ENCODE measurements at regions not wholly inside any gene's neighbourhood (a gene's known extent, or its start where the extent isn't known, plus 50 kb on each side); places are given as distances from the start of the nearest gene placed in this dataset.
"Not testable (repeated sequence)": the region's sequence is repeated elsewhere in the genome, so short reads cannot be mapped to it uniquely, and the experiment has no call there.

DNA sequence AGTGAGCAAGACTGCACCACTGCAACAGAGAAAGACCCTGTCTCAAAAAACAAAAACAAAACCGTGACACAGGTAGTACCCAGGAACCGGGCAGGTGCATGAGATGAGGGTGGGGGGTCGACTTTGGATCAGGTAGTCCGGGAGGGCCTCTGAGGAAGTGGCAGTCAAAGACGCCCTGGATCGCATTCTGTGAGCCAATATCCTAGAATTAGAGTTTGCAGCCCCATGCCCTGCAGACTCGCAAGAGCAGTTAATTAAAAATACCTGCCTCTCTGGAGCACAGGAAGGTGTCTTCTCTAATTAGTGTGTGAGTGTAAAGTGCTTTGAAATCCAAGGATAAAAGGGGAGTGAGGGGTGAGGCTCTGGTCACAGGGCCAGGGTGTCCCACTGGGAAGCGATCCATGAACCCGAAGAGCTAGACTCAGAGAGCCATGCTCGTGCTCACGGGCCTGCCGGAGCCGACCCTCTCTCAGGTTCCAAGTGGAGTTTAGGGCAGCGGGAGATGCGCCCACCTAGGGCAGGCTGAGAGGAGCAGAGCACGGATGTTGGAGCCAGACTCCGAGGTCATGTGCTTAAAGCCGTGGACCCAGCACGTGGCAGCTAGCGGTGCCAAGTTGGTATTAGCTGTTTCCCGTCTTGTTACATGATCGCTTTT, 74.7 kb upstream of the PTPN1 start:
- no peak for DNase-seq

DNA sequence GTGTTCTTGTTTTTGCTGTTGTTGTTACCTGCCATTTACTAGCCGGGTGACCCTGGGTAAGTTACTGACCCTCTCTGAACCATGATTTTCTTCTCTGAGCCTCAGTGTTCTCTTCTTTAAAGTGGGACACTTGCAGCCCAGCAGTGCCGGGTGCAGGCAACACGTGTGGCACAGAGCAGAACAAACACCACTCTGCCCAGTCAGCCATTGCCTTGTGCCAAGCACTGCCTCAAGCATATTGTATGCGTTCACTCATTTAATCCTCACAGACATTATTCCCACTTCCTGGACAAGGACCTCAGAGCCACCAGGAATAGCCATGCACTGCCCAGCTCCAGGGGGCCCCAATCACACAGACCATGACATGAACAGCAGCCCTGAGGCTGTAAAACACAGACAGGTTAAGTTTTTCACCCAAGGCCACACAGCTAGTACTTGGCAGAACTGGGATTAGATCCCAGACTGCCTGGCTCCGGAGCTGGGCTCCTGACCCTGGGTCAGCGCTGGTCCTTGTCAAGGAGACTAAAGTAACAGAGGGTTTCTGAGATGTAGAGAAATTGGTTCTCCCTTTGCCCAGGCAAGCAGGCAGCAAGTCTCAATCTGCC, 74.0 kb upstream of the PTPN1 start:
- no peak for DNase-seq

DNA sequence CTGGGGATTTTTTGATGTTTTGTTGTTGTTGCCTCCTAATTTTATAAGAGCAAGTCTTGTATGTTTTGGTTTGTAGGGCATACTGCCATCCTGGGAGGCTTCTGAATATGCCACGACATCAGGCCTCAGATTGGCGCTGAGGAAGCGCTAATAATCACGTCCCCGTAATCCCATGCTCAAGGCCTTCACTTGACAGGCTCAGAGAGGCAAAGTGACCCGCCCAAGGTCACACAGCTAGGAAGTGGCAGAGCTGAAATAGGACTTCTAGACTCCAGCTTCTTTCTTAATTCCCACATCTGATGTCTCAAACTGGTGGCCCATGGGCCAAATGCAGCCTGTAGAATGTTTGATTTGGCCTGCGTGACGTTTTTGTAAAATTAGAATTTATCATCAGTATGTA, 73.5 kb upstream of the PTPN1 start:
- DNase-seq: no peak

GRCh38 chr20:50438986-50439407, 71.2 kb upstream of the PTPN1 start:
- DNase-seq: peak; percentile 32

GRCh38 chr20:50439539-50440453, 70.4 kb upstream of the PTPN1 start:
- no peak for DNase-seq

GRCh38 chr20:50442512-50442911, 67.7 kb upstream of the PTPN1 start:
- peak; percentile 18 for DNase-seq

DNA sequence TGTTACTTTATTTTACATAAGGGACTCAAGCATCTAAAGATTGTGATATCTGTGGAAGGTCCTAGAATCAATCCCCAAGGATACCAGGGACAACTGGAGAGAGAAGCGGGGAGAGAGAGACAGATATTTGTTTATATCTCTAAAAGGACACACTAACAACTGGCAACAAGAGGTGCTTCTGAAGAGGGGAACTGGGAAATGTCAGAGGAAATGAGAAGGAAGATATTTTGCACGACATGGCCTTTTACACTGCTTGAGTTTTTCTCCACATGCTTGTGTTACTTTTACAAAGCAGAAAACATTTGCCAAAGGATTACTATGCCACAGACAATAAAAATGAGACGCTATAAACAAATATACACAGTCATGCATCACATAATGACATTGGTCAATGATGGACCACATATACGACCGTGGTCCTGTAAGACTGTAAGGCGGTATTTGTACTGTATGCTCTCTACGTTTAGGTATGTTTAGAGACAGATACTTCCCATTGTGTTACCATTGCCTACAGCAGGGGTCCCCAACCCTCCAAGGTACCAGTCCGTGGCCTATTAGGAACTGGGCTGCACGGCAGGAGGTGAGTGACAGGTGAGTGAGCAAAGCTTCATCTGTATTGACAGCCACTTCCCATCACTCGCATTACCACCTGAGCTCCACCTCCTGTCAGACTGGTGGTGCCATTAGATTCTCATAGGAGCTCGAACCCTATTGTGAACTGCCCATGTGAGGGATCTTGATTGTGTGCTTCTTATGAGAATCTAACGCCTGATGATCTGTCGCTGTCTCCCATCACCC, 64.6 kb upstream of the PTPN1 start:
- no peak for DNase-seq

DNA sequence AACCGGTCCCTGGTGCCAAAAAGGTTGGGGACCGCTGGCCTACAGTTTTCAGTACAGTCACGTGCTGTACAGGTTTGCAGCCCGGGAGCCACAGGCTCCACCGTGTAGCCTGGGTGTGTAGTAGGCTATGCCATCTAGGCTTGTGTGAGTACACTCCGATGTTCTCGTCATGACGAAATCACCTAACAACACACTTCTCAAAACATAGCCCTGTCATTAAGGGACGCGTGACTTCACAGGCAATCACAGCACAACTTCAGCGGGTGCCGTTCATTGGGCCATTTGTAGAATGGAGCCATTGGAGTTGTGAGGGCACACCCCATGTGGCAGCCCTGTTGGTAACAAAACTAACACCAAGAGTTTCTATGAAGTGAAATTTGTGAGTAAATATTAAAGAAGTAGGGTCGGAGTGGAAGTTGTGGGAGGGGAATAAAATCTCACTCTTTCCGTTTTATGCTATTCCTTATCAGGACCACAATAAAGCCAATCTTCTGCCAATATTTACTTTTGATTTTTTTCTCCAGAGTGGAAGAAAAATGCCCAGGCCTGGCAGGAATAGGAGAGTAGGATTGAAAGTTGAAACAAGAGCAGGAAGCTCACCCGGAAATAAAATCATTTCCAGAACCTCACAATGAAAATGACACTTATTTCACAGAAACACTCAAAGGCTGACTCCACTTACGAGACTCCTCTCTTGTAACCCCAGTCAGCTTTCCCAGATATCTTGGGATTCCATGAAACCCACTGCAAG, 63.7 kb upstream of the PTPN1 start:
- DNase-seq: no peak

DNA sequence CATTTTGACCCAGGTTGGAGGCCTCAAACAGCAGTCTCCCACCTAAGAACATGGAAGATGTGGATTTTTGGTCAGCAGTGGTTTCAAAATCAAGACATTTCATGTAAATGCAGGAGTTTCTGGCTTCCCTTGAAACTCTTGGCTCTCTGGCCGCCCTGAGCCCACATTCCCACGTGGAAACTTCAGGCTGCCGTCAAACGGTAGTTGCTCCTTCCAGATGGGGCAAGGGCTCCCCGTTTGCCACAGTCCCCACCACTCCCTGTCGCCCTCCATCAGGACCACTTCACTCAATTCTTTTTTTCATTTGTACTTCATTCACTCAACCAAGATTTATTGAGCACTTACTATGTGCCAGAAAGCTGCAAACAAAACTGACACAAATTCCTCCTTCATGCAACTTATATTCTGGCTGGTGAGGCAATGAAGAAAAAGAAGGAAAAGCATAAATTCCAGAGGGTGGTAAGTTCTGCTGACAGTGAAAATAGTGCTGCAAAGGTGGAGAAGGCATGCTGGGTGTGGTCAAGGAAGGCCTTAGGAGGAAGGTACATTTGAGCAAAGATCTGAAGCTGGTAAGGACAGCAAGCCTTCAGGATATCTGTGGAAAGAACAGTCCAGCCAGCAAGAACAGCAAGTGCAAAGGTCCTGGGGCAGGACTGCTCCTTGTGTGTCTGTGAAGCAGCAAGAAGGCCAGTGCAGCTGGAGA, 62.9 kb upstream of the PTPN1 start:
- DNase-seq: no peak

GRCh38 chr20:50447817-50448216, 62.4 kb upstream of the PTPN1 start:
- no peak for DNase-seq

DNA sequence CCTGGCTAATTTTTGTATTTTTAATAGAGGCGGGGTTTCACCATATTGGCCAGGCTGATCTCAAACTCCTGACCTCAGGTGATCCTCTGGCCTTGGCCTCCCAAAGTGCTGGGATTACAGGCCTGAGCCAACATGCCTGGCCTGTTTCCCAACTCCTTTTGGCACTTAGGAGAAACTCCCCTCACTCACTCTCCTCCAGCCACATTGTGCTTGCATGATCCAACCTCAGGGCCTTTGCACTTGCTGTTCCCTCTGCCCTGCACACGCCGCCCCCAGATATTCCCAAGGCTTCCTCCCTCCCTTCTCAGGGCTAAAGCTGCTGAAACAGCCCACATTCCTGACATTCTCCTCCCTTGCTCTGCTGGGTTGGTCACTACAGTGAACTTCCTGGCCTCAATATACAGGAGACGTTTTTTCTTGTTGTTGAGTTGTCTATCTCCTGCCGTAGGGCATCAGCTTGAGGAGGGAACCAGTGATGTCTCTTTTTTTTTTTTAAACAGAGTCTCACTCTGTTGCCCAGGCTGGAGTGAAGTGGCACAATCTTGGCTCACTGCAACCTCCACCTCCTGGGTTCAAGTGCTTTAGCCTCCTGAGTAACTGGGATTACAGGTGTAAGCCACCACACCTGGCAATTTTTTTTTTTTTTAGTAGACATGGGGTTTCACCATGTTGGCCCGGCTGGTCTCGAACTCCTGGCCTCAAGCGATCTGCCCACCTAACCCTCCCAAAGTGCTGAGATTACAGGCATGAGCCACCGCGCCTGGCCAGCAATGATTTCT, 61.4 kb upstream of the PTPN1 start:
- DNase-seq: peak; percentile 49

DNA sequence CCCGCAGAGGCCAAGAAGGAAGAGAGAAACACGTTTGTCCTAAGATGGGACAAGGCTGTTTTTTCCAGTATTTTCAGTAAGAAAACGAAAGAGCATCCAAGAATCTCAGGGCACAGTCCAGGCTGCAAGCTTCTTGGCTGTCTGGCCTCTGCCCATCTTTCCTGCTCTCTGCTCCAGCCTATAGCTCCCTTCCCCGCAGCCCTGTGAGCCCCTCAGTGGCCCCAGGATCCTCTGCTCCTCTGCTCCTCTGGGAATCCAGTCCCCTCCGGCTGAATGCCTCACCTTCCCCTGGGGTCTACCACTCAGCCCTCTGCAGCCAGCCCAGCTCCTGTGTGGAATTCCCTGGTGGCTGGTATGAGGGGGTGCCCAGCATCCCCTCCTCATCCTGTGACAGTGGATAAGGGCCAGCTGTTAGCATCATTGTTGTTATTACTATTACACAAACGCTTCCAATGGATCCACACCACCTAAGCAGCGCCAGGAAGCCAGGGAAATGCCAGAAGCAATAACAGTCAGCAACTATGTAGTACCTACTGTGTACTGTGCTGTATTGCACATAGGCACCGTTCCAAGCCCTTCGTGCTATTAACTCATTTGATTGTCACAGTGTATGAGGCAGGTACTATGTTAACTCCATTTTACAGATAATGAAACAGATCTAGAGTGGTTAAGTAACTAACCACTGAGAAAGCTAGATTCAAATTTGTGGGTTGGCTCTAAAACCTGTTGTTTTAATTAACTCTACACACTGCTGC, 60.3 kb upstream of the PTPN1 start:
- no peak for DNase-seq

GRCh38 chr20:50450493-50450826, 59.7 kb upstream of the PTPN1 start:
- no peak for DNase-seq

- DNase-seq: peak; percentile 60
Observed at GRCh38 chr20:50450881-50451752, 59.1 kb upstream of the PTPN1 start.

DNA sequence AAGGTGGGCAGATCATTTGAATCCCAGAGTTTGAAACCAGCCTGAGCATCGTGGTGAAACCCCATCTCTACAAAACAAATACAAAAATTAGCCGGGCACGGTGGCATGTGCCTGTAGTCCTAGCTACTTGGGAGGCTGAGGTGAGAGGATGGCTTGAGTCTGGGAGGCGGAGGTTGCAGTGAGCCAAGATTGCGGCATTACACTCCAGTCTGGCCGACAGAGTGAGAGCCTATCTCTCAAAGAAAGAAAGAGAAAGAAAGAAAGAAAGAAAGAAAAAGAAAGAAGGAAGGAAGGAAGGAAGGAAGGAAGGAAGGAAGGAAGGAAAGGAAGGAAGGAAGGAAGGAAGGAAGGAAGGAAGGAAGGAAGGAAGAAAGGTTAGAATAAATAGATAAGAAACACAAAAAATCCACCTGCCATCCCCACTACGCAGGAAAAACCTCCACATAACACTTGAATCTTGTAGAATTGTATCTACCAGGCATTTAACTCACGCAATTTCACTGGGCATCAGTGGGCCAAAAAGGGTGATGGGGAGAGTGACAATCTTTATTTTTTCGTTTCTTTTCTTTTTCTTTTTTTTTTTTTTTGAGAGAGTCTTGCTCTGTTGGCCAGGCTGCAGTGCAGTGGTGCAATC, 58.3 kb upstream of the PTPN1 start:
- not testable (repeated sequence) for DNase-seq

DNA sequence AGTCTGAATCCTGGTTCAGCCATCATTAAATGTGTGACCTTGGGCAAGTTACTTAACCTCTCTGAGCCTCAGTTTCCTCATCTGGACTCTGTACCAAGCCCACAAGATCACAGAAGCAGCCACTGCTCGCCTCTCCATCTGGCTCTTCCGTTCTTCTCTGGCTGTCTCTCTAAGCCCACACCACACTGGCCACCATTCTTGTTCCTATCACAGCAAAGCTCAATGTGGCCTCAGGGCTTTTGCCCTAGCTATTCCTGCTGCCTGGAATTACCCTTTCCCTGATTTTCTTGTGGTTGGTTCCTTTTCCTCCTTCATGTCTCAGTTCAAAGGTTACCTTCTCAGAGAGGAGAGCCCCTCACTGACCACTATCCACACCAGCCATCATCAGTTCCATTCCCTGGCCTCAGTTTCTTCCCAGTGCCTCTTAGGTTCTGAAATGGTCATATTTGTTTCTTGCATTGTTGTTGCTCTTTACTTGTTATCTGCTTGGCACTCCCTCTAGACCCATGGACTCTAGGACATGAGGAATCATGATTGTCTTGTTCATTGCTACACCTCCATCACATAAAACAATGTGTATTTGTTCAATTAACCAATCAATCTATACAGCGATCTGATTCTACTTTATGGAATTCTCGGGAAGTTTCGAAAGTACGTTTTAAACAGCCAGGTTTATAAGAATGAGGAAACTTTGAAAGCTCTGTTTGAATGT, 56.5 kb upstream of the PTPN1 start:
- DNase-seq: no peak

DNA sequence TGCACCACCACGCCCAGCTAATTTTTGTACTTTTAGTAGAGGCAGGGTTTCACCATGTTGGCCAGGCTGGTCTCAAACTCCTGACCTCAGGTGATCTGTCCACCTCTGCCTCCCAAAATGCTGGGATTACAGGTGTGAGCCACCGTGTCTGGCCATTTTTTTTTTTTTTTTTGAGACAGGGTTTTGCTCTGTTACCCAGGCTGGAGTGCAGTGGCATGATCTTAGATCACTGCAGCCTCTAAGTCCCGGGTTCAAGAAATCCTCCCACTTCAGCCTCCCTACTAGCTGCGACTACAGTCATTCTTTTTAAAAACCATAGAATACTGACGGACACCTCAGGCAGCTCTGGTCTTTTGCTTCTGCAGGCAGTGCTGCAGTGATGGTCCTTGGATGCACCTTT, 54.9 kb upstream of the PTPN1 start:
- not testable (repeated sequence) for DNase-seq

Measured in fibroblast of upper back skin (primary cell).